Peyer's patch (tissue), 4 donors: ENCODE measurements at regions not wholly inside any gene's neighbourhood (a gene's known extent, or its start where the extent isn't known, plus 50 kb on each side); places are given as distances from the start of the nearest gene placed in this dataset.

Experiments
- POLR2A ChIP-seq, 2 donors: fragments of 450-650 bp; IDR thresholded peaks; one replicate each; pipeline ENCODE4 v1.5.1; 2017; ENCODE audit warnings: antibody characterized with exemption in 2 of 2, mild to moderate bottlenecking in 2 of 2, moderate library complexity in 2 of 2
- TF ChIP-seq, protein P1 (sequence below), 6 experiments: fragments of 450-650 bp in 4 of 6; fragments of 200-600 bp in 2 of 6; sonication (generic) in 1 of 6; IDR thresholded peaks; one replicate each; pipeline ENCODE4 v1.5.1; 2017 to 2019; ENCODE audit warnings: antibody characterized with exemption in 6 of 6, mild to moderate bottlenecking in 3 of 6, moderate library complexity in 1 of 6

DNA sequence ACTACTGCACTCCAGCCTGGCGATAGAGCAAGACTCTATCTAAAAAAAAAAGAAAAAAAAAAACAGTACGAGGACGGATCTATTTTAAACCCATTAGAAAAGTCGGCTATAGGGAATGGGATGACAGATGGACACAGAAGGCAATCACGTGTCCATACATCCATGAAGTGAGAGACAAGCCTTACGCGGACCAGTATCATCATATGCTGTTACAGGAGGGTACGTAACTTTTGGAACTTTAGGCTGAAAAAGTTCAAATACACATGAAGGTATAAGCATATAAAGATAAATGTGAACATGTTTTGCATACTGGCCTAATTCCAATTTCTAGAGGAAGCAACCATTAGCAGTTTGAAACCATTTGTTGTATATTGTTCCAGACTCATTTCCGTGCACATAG is 109.8 kb upstream of the EXOC2 start:
- TF ChIP-seq, protein P1, sequence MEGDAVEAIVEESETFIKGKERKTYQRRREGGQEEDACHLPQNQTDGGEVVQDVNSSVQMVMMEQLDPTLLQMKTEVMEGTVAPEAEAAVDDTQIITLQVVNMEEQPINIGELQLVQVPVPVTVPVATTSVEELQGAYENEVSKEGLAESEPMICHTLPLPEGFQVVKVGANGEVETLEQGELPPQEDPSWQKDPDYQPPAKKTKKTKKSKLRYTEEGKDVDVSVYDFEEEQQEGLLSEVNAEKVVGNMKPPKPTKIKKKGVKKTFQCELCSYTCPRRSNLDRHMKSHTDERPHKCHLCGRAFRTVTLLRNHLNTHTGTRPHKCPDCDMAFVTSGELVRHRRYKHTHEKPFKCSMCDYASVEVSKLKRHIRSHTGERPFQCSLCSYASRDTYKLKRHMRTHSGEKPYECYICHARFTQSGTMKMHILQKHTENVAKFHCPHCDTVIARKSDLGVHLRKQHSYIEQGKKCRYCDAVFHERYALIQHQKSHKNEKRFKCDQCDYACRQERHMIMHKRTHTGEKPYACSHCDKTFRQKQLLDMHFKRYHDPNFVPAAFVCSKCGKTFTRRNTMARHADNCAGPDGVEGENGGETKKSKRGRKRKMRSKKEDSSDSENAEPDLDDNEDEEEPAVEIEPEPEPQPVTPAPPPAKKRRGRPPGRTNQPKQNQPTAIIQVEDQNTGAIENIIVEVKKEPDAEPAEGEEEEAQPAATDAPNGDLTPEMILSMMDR (IDR thresholded peaks at IDR 0.05) = no peak
- no peak for TF ChIP-seq POLR2A (IDR thresholded peaks at IDR 0.05)
